ENCODE measurements at regions not wholly inside any gene's neighbourhood (a gene's known extent, or its start where the extent isn't known, plus 50 kb on each side); places are given as distances from the start of the nearest gene placed in this dataset.
"Not testable (repeated sequence)": the region's sequence is repeated elsewhere in the genome, so short reads cannot be mapped to it uniquely, and the experiment has no call there.

DNA sequence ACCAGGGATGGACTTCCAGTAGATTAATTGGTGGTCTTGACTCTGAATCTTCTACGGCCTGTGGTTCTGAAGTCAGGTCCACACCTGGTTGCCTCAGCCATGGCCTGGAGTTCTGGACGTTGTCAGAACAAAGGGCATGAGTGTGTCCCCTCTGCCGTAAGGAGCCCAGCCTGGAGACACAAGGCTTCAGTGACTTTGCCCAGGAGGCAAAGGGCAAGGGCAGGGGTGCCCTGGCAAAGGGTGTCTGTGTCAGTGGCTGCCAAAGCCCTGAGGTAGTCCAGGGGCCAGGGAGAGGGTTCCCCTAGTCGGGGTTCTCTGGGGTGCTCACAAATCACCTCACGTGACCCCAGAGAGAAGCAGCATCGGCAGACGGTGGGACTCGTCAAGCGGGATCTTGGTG is 273.2 kb upstream of the ZNF32 start:
- TF ChIP-seq, protein P1, sequence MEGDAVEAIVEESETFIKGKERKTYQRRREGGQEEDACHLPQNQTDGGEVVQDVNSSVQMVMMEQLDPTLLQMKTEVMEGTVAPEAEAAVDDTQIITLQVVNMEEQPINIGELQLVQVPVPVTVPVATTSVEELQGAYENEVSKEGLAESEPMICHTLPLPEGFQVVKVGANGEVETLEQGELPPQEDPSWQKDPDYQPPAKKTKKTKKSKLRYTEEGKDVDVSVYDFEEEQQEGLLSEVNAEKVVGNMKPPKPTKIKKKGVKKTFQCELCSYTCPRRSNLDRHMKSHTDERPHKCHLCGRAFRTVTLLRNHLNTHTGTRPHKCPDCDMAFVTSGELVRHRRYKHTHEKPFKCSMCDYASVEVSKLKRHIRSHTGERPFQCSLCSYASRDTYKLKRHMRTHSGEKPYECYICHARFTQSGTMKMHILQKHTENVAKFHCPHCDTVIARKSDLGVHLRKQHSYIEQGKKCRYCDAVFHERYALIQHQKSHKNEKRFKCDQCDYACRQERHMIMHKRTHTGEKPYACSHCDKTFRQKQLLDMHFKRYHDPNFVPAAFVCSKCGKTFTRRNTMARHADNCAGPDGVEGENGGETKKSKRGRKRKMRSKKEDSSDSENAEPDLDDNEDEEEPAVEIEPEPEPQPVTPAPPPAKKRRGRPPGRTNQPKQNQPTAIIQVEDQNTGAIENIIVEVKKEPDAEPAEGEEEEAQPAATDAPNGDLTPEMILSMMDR (IDR thresholded peaks at IDR 0.05; ENCODE audit: low read depth, low read length) = no peak
- Histone ChIP-seq H3K27me3 (ENCODE audit: insufficient read depth, low read depth, severe bottlenecking) (peaks cover 7% of the 10 kb centered on the region), H3K36me3 (no peaks in the 10 kb centered on the region), H3K4me3 (ENCODE audit: low read depth, low read length) (no peak overlapping the region), H3K27ac (no peak overlapping the region), H3K9me3 (ENCODE audit: severe bottlenecking) (peaks cover 9% of the 10 kb centered on the region)
- DNase-seq = no peak

DNA sequence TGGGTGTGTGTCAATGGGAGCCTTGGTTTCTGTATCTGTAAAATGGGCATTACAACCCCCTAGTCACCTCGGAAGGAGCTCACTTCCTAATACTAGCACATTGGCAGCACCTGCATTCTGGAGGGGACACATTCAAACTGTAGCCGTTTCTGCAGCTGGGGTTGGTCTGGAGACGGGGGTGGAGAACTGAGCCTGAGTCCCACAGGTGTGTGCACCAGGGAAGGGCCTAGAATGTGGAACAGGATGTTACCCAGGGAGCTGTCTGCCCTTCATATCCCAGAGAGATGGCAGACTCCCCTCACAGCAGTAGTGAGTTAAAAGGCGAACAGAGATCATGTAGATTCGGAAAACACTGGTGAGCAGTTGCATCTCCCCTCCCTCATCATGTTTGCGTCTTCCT is 272.8 kb upstream of the ZNF32 start:
- DNase-seq = no peak
- TF ChIP-seq, protein P1 (IDR thresholded peaks at IDR 0.05; ENCODE audit: low read depth, low read length) = no peak
- H3K4me3 ChIP-seq (ENCODE audit: low read depth, low read length) = no peak overlapping the region
- no peaks in the 10 kb centered on the region for H3K36me3 ChIP-seq
- H3K27me3 ChIP-seq (ENCODE audit: insufficient read depth, low read depth, severe bottlenecking) = peaks cover 6% of the 10 kb centered on the region
- no peak overlapping the region for H3K27ac ChIP-seq
- H3K9me3 ChIP-seq (ENCODE audit: severe bottlenecking) = peaks cover 9% of the 10 kb centered on the region

DNA sequence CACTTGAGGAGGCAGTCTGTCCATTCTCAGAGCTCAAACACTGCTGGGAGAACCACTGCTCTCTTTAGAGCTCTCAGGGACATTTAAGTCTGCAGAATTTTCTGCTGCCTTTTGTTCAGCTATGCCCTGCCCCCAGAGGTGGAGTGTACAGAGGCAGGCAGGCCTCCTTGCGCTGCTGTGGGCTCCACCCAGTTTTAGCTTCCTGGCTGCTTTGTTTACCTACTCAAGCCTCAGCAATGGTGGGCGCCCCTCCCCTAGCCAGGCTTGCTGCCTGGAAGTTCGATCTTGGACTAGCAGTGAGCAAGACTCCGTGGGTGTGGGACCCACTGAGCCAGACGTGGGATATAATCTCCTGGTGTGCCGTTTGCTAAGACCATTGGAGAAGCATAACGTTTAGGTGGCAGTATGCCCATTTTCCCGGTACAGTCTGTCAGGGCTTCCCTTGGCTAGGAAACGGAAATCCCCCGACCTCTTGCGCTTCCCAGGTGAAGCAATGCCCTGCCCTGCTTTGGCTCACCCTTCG is 271.6 kb upstream of the ZNF32 start:
- not testable (repeated sequence) for H3K27me3 ChIP-seq (ENCODE audit: insufficient read depth, low read depth, severe bottlenecking); H3K4me3 ChIP-seq (ENCODE audit: low read depth, low read length); H3K36me3 ChIP-seq; H3K27ac ChIP-seq; DNase-seq; H3K9me3 ChIP-seq (ENCODE audit: severe bottlenecking)

DNA sequence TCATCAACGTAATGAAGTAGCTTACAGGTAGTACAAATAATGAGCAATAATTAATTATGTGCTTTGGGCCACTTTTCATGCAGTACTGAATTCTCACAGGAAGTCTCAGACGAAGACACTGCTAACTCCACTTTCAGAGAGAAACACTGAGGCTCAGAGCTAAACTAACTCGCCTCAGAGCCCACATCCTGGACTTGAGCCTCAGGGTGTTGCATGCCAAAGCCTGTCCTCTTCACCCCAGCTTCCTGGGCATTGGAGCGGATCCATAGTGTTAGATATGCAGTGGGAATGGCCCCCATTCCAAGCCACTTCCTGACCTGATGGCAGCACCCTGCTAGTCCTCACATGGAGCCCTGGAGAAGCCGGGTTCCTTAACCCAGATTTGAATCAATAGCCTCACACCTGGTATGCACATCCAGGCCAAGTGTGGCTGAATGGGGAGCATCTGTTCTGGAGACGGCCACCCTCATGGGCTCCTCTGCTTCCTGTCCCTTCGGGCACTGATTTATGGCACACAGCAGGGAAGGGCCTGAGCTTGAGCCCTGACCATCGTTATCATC is 265.1 kb upstream of the ZNF32 start:
- Histone ChIP-seq H3K27me3 (ENCODE audit: insufficient read depth, low read depth, severe bottlenecking) (peaks cover 8% of the 10 kb centered on the region), H3K36me3 (no peaks in the 10 kb centered on the region), H3K27ac (no peak overlapping the region), H3K9me3 (ENCODE audit: severe bottlenecking) (no peaks in the 10 kb centered on the region), H3K4me3 (ENCODE audit: low read depth, low read length) (no peak overlapping the region)
- no peak for DNase-seq
- TF ChIP-seq, protein P1 (IDR thresholded peaks at IDR 0.05; ENCODE audit: low read depth, low read length) = no peak

DNA sequence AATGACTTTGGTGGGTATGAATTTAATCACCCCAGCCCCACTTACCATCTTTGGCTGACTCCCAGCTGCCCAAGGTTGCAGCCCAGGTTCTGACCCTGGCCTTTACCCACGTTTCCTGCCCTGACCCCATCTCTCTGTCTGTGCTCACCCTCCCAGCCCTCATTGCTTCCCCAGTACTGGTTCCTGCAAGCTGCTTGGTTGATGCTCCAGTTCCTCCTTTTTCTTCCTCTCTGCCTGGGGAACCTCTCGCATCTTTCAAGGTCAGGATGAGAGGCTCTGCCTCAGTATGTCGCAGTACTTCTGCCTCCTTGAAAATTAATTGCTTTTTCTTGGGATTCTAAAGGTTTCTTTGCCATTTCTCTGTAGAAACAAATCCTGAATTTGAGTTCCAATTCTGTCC is 263.8 kb upstream of the ZNF32 start:
- Histone ChIP-seq H3K27me3 (ENCODE audit: insufficient read depth, low read depth, severe bottlenecking) (peaks cover 8% of the 10 kb centered on the region), H3K4me3 (ENCODE audit: low read depth, low read length) (no peak overlapping the region), H3K9me3 (ENCODE audit: severe bottlenecking) (no peaks in the 10 kb centered on the region), H3K36me3 (no peaks in the 10 kb centered on the region), H3K27ac (no peak overlapping the region)
- DNase-seq = no peak
- TF ChIP-seq, protein P1 (IDR thresholded peaks at IDR 0.05; ENCODE audit: low read depth, low read length) = no peak

DNA sequence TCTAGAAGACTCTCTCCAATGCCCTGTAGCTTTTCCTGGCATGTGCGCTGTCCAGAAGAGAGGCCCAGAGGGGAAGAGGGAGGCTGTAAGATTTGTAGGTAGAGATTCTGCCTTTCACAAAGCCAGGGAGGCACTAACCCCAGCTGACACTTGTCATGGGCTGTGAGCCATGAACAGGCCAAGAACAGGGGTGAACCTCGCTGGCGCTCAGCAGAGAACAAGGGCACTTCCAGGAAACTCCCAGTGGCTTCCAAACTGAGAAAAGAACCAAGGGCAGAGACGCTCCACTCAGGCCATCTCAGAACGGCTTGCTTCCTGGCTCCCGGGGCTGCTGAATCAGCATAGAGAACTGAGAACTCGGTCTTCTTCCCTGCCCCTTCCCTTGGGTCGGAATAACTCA is 257.8 kb upstream of the ZNF32 start:
- TF ChIP-seq, protein P1 (IDR thresholded peaks at IDR 0.05; ENCODE audit: low read depth, low read length) = no peak
- Histone ChIP-seq H3K36me3 (no peaks in the 10 kb centered on the region), H3K27me3 (ENCODE audit: insufficient read depth, low read depth, severe bottlenecking) (peaks cover 14% of the 10 kb centered on the region), H3K27ac (no peak overlapping the region), H3K4me3 (ENCODE audit: low read depth, low read length) (no peak overlapping the region), H3K9me3 (ENCODE audit: severe bottlenecking) (no peaks in the 10 kb centered on the region)
- DNase-seq = no peak

All from WERI-Rb-1 (cell line).